HG03175 (cell line): ENCODE measurements at regions not wholly inside any gene's neighbourhood (a gene's known extent, or its start where the extent isn't known, plus 50 kb on each side); places are given as distances from the start of the nearest gene placed in this dataset.
"Not testable (repeated sequence)": the region's sequence is repeated elsewhere in the genome, so short reads cannot be mapped to it uniquely, and the experiment has no call there.

Experiments used
- ATAC-seq: cut with Tn5 transposase; IDR thresholded peaks from one replicate; pipeline ENCODE4 v1.9.1; 2021; ENCODE audit warnings: mild to moderate bottlenecking, moderate library complexity; ENCODE audit not compliant: unreplicated experiment

DNA sequence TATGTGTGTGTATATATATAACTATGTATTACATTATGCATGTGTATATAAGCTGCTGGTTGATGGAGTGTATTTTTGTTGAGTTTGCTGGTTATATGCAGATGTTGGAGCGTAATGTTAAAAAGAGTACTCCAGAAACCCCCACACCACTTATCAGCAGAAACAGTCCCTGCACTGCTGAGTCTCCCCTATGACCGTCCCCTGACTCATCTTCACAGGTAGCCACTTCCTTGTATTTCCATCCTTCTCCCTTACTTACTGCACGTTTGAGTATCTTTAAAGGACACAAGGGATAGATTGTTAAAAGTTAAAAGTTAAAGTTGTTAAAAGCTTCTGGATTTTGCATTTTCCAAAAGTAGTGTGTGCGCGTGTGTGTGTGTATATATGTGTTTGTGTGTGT, 853.9 kb upstream of the EEF2KMT start:
- ATAC-seq, result no peak

DNA sequence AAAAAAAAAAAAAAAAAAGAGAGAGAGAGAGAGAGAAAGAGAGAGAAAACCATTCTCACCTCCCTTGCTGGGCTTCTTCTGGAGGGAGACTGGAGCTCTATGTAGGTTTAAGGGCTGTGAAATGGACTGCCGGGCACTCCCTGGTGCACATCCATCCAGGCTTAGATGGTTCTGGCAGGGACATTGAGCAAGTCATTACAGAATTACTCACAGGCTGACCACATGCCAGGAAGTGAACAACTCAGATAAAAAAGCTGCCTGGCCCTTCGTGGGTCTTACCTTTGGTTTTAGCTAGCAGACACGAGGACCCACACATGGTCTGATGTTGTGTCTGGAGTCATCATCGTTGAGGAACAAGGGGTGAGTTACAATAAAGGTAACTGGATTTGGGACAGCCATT, 847.4 kb upstream of the EEF2KMT start:
- ATAC-seq, result no peak

DNA sequence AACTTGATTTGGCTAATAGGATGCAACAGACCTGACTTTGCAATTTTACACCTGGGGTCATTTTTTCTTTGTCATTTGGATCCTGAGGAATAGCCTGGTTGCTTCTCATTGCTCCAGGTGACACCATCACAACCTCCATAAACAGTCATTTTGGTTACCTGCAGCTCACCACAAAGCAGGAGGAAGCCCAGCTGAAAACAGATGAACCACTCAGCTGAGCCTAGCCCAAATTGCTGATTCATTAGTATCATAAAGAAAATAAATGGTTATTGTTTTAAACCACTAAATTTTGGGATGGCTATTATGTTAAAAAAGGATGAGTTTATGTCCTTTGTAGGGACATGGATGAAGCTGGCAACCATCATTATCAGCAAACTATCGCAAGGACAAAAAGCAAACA, 841.0 kb upstream of the EEF2KMT start:
- no peak for ATAC-seq

DNA sequence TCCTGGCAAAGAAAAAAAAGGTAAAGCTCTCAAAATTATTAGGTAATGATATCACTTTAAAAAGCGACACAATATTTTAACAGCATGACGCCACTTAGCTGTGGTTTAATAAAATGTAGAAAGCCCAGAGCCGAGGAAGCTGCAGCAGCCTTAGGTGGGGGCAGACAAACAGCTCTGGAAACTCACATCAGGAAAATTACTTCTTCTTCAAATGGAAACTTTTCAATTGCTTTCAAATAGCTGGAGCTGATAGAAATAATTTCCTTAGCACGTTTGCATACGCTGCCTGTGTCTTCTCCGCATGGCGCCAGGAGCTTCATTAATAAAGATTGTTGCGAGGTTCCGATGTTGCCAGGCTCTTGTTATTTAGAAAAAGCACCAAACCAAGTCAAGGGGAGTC, 835.3 kb upstream of the EEF2KMT start:
- no peak for ATAC-seq

DNA sequence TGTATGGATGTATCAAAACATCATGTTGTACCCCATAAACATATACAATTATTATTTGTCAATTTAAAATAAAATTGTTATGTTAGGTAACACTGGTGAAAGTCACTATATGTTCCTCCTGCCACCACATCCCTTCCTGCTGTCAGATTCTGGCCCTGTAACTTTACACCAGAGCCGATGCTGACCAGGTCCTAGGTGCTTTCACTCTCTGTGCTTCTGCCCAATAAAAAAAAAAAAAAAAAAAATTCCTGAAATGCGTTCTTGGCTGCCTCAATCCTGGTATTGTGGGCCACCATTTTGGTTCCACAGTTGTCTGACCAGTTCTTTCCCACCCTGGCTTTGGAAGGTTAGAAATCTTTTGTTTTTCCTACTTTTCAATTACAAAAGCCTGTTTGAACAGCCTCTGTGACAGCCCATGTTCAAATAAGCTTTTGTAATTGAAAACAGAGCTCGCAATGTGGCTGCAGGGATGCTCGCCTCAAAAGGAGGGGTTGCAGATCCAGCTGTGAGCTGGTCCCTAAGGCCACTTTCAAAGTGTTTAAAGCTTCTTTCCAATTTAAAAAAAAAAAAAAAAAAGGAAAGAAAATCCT, 831.0 kb upstream of the EEF2KMT start:
- no peak for ATAC-seq

DNA sequence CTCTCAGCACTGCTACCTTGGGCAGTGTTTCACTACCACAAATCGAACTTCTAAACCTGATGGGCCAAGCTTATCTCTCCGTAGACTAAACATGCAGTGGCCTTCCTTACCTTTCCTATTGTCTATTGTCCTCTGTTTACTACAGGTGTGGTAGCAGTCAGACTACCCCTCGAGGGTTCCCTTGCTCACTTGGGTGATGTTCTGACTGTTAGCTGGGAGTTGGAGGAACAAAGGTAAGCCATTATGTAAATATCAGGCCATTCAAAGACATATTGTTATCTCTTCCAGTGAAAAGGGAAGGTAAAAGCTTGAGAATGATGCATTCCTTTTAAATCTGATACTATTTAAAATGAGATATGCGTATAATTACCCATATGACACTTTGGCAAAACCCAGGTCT, 828.3 kb upstream of the EEF2KMT start:
- no peak for ATAC-seq

DNA sequence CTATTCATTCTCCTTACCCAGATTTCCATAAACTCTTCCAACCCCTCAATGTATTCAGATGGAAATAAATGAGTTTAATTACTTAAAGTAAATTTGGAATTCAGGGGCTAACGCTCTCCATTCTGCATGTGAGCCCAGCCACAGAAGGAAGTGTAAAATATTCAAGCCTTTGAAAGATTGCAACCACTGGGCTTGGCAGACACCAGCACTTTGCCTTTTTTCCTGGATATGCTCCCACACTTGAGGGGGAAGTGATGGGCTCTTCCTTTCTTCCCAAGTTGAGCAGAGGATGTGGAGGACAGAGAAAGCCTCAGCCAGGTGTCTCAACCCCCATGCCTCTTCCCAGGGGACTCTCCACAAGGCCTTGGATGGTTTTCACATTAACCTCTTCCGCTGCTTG, 825.1 kb upstream of the EEF2KMT start:
- no peak for ATAC-seq

DNA sequence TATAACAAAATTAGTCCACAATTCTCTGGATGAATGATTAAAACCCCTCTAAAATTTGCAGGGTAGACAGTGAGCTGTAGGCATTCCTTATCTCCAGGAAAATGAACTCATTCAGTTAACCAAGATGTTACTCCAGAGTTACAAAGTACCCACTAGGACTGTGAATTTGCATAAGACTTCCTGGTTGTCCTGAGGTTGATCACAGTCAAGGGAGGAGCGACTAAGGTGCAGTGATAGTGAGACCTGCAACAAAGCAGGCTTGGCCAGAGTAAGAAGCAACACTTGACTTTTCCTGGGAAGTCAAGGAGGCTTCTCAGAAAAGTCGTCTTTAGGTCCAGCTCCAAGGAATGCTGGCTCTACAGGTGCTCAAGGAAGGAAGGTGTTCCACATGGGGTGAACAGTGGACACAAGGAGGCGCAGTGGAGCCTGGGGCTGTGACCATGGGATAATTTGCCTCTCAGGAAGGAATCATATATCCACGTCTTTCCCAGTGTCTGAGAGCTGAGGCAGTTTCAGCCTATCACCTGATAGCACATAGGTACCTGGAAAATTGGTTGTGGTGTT, 821.1 kb upstream of the EEF2KMT start:
- no peak for ATAC-seq

DNA sequence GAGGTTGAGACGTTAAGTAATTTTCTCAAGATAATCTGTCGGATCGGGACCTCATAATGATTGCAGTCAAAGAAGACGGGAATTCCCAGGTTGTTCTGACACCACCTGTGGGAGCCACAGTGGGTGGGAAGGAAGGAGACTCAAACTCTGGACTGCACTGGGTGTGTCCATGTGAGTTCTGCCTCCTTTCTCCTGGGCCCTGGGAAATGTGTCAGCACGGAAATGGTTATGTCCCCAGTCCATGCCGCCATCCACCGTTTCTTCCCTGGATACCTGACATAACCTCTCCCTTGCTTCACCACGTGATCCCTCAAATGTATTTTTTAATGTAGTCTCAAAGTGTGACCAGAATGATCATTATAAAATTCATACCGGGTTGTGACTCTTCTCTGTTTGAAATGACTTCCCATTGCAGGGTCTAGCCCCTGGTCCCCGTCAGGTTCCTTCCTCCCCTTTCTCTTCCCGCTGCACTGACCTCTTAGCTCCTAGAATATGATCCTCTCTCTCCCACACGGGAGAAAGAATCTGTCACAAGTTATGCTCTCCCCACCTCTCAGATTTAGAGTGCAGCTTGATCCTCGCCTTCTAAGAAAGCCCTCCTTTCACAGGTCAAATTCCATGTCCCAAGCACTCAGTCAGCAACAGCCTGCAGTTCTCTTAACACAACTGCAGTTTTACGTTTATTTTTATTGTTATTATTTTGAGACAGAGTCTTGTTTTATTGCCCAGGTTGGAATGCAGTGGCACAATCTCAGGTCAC, 820.0 kb upstream of the EEF2KMT start:
- no peak for ATAC-seq

DNA sequence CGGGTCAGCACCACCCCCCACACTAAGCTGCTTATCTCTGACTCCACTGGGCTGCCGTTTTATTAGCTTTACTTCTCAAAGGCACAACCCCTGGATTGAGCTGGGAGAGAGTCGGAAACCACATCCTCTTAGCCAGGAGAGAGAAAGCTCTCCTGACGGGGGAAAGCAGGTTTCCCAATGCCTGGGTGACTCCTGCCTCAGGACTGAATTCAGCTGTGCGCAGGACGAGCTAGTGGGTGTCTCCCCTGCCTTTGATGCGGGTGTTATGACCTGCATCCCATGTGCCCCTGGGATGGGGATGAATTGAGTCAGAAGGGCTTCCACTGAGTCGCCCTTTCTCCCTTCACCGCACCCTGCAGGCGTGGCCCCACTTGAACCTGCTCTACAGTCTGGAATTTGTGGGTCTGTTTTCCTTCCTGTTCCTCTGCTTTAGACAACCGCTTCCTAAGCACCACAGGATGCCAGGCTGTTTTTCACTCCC, 819.2 kb upstream of the EEF2KMT start:
- ATAC-seq, result no peak

DNA sequence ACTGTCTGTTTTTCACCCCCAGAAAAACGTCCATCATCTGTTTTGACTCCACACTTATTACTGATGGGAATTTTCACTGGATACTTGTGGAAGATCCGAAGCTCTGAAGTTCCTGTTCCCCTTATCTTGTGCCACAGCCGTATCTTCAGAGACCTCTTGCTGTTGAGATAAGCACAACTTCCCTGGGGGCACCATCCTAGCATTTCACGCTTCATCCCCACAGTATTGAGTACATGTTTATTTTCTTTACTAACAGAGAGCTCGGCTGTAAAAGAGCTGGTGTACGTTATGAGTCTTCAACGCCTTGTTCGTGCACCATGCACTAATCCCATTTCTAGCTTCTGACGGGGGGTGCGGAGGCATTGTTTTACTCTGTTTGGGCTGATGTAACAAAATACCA, 813.6 kb upstream of the EEF2KMT start:
- ATAC-seq, result no peak

DNA sequence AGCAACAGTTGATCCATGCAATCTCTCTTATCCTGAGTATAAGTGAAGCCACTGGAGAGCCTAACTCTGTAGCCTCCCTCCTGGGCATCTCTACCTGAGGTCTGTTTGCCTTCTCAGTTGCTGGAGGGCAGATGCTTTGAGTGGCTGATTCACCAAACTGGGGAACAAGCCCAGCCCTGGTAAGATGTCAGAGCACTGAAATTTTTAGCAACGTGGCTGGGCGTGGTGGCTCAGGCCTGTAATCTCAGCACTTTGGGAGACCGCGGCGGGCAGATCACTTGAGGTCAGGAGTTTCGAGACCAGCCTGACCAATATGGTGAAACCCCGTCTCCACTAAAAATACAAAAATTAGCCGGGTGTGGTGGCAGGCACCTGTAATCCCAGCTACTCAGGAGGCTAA, 812.0 kb upstream of the EEF2KMT start:
- not testable (repeated sequence) for ATAC-seq

DNA sequence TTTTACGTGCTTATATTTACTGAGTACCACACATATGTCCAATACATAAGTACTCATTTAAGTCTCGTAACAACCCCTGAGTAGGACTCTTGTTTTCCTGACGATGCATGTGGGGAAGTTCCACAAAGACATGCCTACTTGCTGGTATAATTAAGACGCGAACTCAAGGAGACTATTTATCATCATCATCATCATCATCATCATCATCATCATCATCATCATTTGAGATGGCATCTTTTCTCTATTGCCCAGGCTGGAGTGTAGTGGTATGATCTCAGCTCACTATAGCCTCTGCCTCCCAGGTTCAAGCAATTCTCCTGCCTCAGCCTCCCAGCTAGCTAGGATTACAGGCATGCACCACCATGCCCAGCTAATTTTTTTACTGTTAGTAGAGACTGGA, 809.9 kb upstream of the EEF2KMT start:
- ATAC-seq, result no peak

DNA sequence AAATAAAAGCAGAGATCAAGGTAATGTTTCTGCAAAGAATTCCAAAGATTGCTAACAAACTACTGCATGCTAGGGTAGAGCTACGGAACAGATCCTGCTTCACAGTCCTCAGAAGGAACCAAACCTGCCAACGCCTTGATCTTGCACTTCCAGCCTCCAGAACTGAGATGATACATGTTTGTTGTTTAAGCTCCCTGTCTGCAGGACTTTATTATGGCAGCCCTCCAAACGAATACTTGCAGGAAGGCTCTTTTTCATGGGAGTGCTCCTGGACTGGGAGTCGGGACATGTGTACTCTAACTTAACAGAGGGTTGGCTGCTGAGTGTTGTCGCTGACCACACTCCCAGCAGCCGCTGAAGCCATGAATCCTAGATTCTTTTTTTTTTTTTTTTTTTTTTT, 808.8 kb upstream of the EEF2KMT start:
- no peak for ATAC-seq

DNA sequence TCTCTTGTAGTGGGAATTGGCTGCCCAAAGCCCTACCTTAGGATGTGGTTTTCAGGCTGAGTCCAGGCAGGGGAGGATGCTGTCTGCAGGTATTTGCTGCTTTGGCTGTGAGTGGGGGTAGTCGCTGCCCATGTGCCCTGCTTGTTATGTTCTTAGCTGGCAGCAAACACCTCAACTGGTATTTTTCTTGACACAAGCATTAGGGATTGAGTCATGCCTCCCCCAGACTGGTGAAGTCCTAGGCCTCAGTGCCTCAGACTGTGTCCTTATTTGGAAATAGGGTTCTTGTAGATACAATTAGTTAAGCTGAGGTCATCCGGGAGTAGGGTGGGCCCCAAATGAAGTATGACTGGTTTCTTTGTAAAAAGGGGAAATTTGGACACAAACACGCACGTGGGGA, 808.3 kb upstream of the EEF2KMT start:
- no peak for ATAC-seq

DNA sequence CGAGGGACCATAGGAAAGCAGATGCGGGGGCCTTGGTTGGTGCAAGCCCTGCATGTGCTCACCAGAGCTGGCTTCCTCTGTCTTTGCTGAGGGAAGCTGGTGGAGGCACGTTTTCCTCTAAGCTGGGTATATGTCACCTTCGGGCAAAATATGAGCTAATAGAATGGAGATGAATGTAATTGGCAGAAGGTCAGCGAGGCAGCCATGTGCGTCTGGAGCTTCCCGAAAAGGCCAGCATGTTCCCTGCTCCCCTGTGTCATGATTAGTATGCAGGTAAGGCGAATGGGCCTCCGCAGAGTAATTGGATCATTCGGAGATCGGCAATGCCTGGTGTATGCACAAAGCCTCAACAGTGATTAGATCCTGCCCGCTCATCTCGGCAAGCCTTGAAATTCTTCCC, 806.2 kb upstream of the EEF2KMT start:
- ATAC-seq, result no peak

DNA sequence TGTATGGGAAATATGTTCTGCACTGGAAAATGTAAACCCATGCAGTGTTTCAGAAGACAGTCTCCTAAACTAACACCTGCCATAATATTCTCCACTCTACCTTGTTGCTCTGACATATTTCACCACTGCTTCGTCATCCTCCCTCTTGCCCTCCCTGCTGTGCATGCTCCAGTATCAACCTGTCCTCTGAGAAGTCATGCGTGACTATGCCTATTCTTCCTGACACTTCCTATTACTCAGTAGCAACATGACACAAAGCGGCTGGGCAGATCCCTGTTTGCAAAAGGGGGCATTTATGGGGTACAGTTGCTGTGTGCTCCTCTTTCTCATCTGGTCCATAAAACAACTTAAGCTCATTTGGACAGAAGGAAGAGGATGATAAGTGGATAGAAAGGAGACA, 805.6 kb upstream of the EEF2KMT start:
- no peak for ATAC-seq

DNA sequence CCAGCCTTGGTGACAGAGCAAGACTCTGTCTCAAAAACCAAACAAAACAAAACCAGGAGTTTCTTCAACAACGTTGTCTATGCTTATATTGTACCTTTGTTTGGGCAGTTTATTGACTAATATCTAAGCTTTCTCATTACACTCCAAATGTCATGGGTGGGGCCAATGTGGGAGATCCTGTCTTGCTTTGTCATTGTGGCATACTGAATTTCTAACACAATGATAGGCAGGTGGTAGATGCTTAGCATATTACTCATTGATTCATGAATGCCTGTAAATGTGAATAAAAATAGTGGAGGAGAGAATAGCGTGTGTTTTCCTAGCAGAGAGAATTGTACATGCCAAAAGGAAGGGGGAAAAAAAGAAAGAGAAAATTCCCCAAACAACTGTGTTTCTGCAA, 802.5 kb upstream of the EEF2KMT start:
- ATAC-seq, result no peak

DNA sequence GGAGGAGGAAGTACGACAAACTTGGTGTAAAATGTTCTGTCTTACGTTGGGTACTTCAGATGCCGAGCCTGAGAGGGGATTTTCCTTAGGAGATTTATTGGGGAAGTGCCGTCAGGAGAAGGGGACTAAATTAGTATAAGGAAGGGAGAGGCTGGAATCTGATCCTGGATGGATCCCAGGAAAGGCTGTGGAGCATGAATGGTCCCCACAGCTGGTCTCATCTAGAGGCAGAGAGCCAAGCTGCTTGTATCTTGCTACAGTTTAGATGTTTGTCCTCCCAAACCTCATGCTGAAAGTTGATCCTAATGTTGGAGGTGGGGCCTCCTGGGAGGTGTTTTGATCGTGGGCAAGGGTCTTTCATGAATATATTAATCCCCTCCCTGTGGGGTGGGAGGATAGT, 798.4 kb upstream of the EEF2KMT start:
- ATAC-seq, result no peak

DNA sequence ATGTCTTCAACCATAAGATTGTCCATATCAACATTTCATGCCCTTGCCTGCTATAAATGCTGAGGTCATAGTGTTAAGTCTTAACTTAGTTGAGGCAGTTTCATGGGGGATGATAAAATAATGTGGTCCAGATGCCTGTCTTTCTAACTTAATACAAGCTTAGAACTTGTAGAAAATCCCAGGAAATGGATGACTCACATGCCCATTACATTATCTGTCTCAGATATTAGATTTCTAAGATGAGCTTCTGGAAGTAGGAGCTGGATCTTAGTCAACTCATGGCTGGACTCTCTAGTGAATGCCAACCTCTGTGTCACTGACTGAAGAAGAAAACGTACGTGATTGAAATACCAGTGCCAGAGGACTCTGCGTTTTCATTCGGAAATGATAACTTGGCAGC, 797.5 kb upstream of the EEF2KMT start:
- no peak for ATAC-seq

DNA sequence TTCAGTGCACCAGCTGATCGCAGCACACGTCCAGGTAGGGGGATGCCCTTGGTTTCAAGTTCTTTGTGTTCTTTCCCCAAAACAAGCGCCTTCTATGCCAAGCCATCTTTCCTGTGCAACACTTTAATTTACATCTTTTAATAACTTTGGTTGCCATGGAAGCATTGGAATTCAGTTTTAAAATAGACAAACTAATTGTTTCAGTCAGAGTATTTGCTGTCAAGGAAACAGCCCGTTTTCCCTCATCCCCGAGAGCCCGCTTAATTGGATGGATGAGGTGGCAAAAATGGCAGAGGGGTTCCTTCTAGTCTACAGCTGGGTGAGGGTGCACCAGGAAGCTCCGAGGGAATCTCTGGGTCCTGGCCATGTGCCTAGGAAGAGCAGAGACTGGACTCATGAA, 793.7 kb upstream of the EEF2KMT start:
- no peak for ATAC-seq

DNA sequence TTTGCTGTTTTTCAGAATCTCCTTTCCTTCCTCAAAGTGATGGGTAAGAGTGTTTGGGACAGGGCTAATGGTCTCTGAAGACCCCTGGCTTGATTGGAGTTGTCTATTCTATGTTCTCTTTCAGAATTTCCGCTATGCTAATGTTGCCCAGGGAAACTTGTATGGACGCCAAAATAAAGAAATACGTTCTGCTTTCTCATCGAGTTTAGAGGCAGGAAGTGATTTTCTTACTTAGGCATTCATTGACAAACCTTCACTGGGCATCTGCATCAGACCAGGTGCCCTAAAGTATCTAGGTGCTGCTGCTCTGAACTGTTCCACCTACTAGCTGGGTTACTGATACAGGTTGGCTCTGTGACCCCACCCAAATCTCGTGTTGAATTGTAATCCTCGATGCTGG, 787.9 kb upstream of the EEF2KMT start:
- ATAC-seq, result no peak

DNA sequence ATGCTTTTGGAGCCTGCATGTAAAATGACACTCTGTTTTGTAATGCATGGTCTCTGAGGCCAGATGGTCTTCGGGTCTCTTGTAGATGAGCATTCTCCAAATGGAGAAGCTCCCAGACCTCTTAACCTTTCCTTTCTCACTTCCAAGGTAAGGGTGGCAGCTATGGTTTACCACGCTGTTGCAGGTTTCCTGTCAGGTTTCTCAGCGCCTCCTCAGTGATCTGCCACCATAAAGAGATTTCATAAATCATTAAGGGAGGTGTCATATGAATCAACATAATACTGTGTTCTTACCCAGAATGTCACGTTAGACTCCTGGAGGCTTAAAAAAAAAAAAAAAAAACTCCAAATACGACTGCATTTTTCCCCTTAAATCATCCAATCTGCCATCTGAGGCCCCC, 787.4 kb upstream of the EEF2KMT start:
- ATAC-seq, result no peak
